Parathyroid adenoma (tissue), 2 donors: ENCODE measurements at regions not wholly inside any gene's neighbourhood (a gene's known extent, or its start where the extent isn't known, plus 50 kb on each side); places are given as distances from the start of the nearest gene placed in this dataset.

Experiments used
- H2AFZ ChIP-seq: fragments of 300-600 bp; sonication (generic); one replicate; pipeline ENCODE4 v1.7.0; 2017; ENCODE audit warnings: antibody characterized with exemption, mild to moderate bottlenecking
- H3K27ac ChIP-seq: fragments of 300-600 bp; sonication (generic); one replicate; pipeline ENCODE4 v1.7.0; 2017
- H3K27me3 ChIP-seq: fragments of 300-600 bp; sonication (generic); one replicate; pipeline ENCODE4 v1.7.0; 2017; ENCODE audit warnings: low read length; ENCODE audit not compliant: control insufficient read depth, insufficient read depth
- H3K36me3 ChIP-seq: fragments of 300-600 bp; sonication (generic); one replicate; pipeline ENCODE4 v1.7.0; 2017; ENCODE audit warnings: low read length; ENCODE audit not compliant: control insufficient read depth, insufficient read depth
- H3K4me1 ChIP-seq: fragments of 300-600 bp; sonication (generic); one replicate; pipeline ENCODE4 v1.7.0; 2017; ENCODE audit warnings: control low read depth
- H3K4me2 ChIP-seq: fragments of 300-600 bp; sonication (generic); one replicate; pipeline ENCODE4 v1.7.0; 2017; ENCODE audit warnings: low read length
- H3K4me3 ChIP-seq: fragments of 300-600 bp; sonication (generic); one replicate; pipeline ENCODE4 v1.7.0; 2017; ENCODE audit warnings: low read depth, low read length
- H3K79me2 ChIP-seq: fragments of 300-600 bp; sonication (generic); one replicate; pipeline ENCODE4 v1.7.0; 2017; ENCODE audit warnings: control low read depth
- H3K9ac ChIP-seq: fragments of 300-600 bp; sonication (generic); one replicate; pipeline ENCODE4 v1.7.0; 2017; ENCODE audit warnings: mild to moderate bottlenecking
- H3K9me3 ChIP-seq: fragments of 300-600 bp; sonication (generic); one replicate; pipeline ENCODE4 v1.7.0; 2017; ENCODE audit warnings: low read length; ENCODE audit not compliant: control insufficient read depth
- TF ChIP-seq, protein P1 (sequence below): fragments of 300-600 bp; sonication (generic); IDR thresholded peaks from one replicate; pipeline ENCODE4 v1.7.0; 2017; ENCODE audit warnings: antibody characterized with exemption, mild to moderate bottlenecking
- donor health status: primary hyperparathyroidism.

DNA sequence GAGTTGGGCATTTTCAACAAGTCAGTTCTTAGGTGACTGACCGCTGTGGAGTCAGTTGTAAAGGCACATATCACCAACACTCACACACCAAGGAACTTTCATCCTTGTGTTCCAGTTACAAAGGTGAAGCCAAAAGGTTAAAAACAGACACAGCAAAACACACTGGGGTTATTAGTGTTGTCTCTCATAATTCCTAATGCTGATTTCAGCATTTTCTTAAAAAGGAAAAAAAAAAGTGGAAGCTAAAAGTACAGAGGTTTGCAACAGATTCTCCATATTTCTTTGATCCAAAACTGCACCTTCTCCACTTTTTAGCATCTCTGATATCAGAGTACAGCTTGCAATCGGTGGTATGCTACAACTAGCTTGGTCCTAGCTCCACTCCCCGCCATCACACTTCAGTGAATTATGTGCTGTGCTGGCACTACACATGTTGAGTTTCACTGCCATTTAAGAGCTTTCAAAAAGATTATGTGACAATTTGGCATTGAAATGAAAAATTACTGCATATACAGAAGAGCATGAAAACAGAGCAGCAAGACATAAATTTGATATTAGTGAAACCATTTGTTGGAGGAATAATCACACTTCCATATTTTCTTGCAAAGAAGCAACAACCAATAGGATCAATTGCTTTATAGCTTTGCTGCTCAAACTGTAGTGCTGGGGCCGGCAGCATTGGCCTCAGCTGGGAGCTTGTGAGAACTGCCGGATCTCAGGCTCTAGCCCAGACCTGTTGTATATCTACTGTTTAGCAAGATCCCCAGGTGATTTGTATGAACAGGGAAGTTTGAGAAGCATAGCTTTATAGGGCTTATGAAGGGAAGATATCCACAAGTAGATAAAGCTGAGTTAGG lies 62.3 kb upstream of the DAPL1 start:
- H3K27ac ChIP-seq = no peak overlapping the region
- no peak overlapping the region for H2AFZ ChIP-seq

DNA sequence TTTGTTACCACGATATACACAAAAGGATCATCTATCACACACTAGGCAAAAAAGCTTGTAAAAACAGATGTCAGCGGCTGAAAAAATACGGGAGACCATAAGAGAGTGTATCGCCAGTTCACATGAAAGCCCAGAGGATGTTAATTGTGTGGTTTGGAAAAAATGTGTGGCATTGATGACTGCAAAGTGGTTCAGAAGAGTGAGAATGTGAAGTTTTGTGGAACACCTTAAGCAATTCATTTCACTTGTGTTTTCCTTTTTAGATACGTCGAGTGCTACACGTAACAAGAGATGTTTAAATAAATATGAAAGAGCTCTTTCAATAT lies 61.7 kb upstream of the DAPL1 start:
- Histone ChIP-seq H3K4me2 (no peak overlapping the region), H2AFZ (no peak overlapping the region), H3K4me1 (no peaks in the 10 kb centered on the region), H3K36me3 (no peaks in the 10 kb centered on the region), H3K9ac (no peak overlapping the region), H3K79me2 (no peaks in the 10 kb centered on the region), H3K9me3 (no peaks in the 10 kb centered on the region), H3K27ac (no peak overlapping the region), H3K27me3 (no peaks in the 10 kb centered on the region), H3K4me3 (no peak overlapping the region)
- TF ChIP-seq, protein P1, sequence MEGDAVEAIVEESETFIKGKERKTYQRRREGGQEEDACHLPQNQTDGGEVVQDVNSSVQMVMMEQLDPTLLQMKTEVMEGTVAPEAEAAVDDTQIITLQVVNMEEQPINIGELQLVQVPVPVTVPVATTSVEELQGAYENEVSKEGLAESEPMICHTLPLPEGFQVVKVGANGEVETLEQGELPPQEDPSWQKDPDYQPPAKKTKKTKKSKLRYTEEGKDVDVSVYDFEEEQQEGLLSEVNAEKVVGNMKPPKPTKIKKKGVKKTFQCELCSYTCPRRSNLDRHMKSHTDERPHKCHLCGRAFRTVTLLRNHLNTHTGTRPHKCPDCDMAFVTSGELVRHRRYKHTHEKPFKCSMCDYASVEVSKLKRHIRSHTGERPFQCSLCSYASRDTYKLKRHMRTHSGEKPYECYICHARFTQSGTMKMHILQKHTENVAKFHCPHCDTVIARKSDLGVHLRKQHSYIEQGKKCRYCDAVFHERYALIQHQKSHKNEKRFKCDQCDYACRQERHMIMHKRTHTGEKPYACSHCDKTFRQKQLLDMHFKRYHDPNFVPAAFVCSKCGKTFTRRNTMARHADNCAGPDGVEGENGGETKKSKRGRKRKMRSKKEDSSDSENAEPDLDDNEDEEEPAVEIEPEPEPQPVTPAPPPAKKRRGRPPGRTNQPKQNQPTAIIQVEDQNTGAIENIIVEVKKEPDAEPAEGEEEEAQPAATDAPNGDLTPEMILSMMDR = no peak

More for the DNA sequence above, 62.3 kb upstream of the DAPL1 start:
- Histone ChIP-seq H3K36me3 (no peaks in the 10 kb centered on the region), H3K9ac (no peak overlapping the region), H3K4me1 (no peaks in the 10 kb centered on the region), H3K79me2 (no peaks in the 10 kb centered on the region), H3K9me3 (no peaks in the 10 kb centered on the region), H3K4me3 (no peak overlapping the region), H3K27me3 (no peaks in the 10 kb centered on the region), H3K4me2 (no peak overlapping the region)
- TF ChIP-seq, protein P1 = no peak

DNA sequence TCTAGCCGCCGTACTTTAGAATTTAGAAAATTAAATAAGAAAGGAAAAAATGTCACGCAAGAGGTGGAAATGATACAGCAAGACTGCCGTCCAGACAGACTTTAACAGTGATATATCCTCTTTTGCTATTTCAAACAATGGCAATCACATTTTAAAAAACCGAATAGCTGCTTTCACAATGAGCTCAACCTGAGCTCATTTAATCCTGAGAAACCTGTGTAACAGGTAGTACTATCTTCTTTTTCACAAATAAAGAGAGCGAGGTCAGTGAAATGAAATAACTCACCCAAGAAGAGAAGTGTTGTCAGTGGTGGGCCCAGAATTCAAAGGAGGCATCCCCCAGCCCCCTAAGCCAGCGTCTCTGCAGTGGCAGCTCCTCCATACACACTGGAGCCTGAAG lies 60.7 kb upstream of the DAPL1 start:
- Histone ChIP-seq H3K27me3 (no peaks in the 10 kb centered on the region), H3K27ac (no peak overlapping the region), H3K4me2 (no peak overlapping the region), H3K9me3 (no peaks in the 10 kb centered on the region), H3K4me1 (no peaks in the 10 kb centered on the region), H3K79me2 (no peaks in the 10 kb centered on the region), H2AFZ (no peak overlapping the region), H3K9ac (no peak overlapping the region), H3K36me3 (no peaks in the 10 kb centered on the region), H3K4me3 (no peak overlapping the region)
- TF ChIP-seq, protein P1 = no peak

- Histone ChIP-seq H3K27me3 (no peaks in the 10 kb centered on the region), H2AFZ (no peak overlapping the region), H3K27ac (no peak overlapping the region), H3K79me2 (no peaks in the 10 kb centered on the region), H3K4me3 (no peak overlapping the region), H3K9ac (no peak overlapping the region), H3K4me1 (no peaks in the 10 kb centered on the region), H3K36me3 (no peaks in the 10 kb centered on the region), H3K9me3 (no peaks in the 10 kb centered on the region), H3K4me2 (no peak overlapping the region)
- TF ChIP-seq, protein P1 = no peak
Measured at GRCh38 chr2:158735822-158736580, 59.1 kb upstream of the DAPL1 start.
